Medulla oblongata (tissue), 1 donor: ENCODE measurements at regions not wholly inside any gene's neighbourhood (a gene's known extent, or its start where the extent isn't known, plus 50 kb on each side); places are given as distances from the start of the nearest gene placed in this dataset.

Source experiments
- DNase-seq: peaks from one replicate; pipeline ENCODE4 v3.0.0-alpha.2; 2015; ENCODE audit errors: extremely low spot score

DNA sequence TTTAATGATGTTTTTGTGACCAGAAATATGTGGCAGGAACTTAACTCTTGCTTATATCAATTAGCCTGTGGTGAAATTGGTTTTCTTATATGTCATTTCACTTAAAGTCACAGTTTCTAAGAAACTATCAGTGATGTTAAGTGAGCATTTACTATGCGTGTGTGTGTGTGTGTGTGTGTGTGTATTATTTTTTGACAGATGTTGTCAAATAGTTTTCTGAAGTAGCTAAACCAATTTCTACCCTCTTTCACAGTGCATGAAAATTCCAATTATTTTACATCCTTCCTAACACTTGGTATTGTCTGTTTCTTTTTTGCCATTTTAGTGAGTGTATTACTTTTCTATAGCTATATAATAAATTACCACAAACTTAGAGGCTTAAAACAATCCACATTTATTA is 122.1 kb upstream of the CAND1 start:
- no peak for DNase-seq

DNA sequence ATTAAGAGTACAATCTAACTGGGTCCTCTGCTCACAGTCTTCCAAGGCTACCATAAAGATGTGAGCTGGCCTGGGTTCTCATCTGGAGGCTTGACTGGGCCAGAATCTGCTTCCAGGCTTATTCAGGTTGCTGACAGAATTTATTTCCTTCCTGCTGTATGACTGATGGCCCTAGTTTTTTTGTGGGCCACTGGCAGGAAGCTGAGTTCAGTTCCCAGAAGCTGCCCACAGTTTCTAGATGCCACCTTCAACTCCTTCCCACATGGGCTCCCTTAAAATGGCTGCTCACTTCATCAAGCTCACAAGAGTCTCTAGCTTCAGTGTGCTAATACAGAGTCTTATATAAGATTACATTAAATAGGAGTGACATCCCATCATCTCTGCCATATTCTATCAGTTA is 121.7 kb upstream of the CAND1 start:
- no peak for DNase-seq

DNA sequence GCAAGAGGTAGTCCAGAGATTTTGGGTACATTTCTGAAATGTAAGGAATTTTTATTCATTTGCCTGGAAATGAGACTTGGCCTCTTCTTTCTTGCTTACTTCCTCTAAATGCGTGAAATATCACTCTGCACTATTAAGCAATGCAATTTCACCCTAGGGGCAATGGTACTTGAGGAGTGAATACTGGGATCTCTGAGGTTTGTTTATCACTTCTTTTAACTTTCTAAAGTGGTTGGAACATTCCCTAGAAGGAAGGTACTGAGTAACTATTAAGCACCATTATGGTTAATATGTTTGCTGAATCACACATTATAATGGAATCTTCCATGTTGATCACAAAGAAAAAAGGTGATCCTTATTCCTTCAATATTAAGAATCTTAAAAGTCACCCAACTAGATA is 120.9 kb upstream of the CAND1 start:
- no peak for DNase-seq

DNA sequence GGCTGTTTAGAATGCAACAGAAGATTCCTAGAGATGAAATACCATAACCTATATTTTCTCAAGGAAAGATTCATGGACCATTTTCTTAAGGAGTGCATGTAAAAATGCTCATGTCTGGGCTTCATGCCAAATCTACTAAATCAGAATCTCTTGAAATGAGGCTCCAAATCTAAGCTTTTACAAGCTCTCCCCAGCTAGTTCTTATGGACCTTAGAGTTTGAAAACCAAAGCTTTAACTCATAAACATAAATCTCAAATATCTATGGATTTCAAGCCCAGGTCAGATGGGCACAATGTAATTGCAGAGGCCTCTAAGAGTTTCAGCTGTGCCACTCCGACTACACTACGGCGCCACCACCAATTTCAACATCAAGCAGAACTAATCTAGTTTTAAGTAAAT is 117.3 kb upstream of the CAND1 start:
- DNase-seq: no peak

DNA sequence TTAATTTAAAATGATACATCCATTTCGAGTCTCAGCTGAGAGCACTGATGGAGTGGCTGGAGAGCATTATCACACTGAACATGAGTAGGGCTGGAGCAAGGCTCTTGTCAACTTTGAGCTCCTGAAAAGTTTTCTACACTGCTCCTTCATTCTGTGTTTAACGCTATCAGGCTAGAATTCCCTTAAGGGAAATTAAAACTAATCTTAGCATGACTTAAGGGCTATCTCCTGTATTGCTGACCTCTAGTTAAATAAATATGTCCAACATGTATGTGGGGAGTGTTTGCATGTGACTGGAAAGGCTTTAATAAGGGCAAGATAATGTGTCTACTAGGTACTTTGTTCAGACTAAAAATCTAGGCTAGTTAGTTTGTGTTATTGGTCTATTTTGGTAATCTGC is 116.7 kb upstream of the CAND1 start:
- DNase-seq: no peak

DNA sequence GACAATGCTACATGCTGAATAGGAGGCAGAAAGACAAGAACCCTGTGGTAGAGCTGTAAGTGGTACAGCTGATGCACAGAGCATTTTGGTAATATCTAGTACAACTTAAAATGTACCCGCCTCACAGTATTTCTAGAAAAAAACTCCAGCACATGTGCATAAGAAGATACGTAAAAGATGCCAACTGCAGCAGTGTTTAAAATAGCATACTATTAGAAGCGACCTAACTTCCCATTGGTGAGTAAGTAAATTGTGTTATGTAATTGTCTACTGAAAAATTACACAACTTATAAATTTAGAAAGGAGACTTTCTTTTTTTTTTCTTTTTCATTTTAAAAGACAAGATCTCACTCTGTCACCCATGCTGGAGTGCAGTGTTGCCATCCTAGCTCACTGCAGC is 114.3 kb upstream of the CAND1 start:
- no peak for DNase-seq

DNA sequence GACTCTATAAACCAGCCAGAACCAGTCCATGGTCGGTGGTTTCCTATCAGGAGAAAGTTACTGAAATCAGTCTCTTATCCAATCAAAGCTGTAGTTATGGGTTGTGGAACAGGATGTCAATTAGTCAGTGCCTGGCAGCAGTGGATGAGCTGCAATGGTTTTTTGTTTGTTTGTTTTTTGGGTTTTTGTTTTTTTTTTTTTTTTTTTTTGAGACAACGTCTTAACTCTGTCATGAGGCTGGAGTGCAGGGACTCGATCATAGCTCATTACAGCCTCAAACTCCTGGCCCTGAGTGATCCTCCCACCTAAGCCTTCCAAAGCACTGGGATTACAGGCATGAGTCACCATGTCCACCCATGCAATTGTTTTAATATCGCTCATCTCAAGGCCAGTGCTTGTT is 113.3 kb upstream of the CAND1 start:
- no peak for DNase-seq

DNA sequence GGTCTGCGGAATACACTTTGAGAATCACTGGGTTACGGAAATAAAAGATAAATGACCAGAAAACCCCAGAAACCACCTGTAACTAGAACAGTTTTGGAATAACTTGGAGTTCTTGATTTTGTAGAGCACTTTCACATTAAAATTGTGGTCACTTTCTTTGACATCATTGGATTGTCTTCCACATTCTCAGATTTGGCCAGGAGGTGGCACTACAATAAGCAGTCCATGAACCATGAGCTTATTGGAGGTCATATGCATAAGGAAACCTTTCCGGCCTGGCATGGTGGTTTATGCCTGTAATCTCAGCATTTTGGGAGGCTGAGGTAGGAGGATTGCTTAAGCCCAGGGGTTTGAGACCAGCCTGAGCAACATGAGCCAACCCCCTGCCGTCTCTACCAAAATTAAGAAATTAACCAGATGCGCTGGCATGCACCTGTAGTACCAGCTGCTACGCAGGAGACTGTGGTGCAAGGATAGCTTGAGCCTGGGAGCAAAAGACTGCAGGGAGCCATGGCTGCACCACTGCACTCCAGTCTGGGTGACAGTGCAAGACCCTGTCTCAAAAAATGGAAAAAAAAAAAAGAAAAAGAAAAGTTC is 107.7 kb upstream of the CAND1 start:
- DNase-seq: peak; percentile 26

DNA sequence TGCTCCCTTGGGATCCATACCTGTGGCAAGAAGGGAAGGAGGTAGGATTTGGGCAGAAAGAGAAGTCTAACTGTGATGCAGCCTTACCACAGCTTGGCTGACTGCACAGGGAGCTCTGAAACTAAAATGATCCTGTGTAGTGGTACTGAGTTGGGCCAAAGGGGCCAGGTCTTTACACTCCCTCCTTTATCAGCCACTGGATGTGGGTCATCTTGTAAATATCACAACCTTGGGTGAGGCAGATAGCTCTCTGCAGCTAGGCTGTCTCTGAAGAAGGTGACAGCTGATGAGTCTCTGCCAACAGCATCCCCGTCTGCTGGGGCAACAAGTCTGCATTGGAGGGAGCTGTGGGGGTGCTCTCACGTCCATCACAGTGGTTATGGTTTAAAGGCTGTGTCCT is 95.9 kb upstream of the CAND1 start:
- no peak for DNase-seq

DNA sequence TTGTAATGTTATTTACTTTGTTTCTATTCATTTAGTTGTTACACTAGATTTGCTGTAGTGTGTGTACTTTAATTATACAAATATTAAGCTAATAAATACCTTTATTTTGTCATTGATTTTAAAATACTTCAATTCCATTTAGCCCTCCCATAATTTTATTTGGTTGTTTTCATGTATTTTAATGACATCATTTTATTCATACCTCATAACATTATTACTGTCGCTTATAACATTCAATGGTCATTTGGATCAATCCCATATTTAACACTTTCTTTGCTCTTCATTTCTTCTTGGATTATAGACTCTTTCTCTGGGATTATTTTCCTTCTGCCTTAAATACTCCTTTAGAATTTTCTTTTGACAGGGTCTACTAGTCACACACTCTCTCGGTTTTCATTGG is 86.6 kb upstream of the CAND1 start:
- no peak for DNase-seq

DNA sequence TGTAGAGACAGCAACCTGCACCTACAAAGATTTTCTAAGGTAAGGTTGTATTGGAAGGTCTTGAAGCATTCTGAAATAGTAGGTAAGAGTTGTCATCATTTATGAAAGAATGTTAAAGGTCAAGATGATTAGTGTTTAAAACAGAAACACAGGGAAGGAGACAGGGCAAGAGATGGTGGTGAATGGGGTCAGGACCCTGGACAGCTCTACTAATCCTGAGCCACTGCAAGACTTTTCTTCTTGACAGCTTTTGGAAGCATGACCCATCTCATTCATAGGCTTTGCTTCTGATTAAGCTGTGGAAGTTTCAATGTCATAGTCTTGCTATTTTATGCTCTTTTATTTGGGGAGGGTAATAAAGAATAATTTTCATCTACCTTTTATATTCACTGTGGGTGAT is 75.5 kb upstream of the CAND1 start:
- DNase-seq: no peak

DNA sequence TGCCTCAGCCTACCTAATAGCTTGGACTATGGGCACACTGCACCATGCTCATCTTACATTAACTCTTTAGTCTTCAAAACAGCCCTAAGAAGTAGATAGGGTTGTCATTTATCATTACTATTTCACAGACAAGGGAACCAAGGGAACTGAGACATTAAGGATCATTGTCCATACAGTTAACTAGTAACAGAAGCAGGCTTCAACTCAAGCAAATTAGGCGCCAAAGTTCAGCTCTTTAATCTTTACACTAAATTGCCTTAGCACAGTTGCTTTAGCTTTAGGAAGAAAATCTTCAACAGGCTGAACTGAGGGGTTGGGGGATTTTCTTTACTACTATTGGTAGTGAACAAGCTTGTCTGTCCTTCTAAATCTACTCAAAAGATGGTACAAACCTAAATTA is 68.8 kb upstream of the CAND1 start:
- no peak for DNase-seq

DNA sequence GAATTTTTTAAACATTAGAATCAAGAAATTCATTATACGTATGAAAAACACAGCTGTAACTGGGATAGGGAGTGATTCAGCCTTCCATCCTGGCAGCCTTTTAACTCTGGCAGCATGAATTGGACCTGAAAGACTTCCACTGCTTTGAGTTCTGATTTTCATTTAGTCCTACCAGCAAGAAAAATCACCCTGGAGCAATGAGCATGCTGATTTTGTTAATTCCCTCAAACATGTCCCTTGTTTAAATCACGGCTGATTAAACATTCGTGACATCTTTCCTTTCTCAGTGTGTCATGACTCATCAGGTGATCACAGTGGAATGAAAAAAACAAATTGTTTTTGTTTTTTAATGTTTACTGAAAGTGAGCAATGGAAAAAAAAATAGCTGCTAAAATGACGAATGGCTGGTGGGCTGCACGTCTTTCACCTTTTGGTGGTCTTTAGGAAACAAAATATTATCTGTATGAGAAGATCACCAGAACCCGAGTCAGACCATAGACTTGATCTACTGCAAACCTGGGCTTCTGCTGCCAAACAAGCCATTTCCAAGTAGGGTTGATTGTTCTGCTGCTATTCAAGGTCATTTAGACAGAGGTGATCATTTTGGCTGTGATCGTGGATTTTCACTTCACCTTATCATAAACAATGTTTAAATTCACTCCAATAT is 67.0 kb upstream of the CAND1 start:
- peak; percentile 38 for DNase-seq

DNA sequence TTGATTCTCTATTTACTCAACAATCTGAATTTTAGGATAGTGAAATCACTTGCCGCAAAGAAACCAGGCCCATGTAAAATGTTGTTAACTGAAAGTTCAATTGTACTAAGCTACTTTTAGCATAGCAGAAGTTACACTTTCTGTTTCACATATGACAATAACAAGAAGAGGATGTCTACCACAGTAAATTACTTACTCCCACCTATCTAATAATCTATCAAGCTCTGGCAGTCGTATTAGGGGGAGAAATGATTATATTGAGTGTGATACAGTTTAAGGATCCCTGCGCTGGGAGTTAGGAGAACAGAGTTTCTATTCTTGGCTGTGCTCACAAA is 66.5 kb upstream of the CAND1 start:
- DNase-seq: no peak

DNA sequence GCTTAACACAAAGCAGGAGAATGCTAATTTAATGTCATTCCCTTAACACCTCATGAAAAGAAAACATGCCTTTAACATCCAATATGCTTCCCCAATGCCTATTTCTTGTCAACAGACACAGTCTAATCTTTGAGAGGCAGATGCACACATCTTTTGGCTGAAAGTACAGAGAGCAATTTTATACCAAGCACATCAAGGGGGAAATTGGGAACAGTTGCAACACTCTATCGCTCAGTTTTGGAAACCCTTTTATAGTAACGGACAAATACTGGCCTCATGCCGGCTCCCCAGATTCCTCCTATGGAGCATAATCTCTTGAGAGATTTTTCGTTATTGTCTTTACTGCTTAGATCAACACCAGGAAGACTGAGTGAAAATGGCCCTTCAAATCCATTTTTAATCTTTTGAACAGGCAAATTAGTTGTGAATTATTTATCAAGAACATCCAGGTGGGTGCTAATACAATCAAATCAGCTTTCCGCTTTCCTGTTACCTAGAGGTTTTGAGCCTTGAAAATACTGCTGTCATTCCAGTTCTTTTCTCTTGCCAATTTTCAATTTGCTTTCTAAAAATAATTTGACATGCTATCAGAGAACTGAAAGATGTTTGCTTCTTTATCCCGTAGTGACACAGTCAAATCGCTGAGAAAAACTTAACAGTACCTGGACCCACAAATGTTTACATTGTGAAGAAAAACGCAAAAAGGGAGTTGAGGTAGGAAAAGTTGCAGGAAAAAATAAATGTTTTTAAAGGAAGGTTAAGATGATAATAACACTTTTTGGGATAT is 60.7 kb upstream of the CAND1 start:
- no peak for DNase-seq

DNA sequence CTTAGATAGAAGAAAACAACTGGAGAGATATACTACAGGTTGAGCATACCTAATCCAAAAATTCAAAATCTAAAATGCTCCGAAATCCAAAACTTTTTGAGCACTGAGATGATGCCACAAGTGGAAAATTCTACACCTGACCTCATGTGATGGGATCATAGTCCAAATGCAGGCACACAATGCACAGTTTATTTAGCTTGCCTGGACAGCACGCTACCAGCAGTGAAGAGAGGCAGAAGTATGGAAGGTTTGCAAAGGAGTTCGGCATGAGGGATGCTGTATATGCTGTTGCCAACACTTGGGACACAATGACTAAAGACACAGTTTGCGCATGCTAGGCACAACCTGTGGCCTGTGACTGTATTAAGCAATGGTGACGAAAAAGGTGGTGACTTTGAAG is 58.1 kb upstream of the CAND1 start:
- DNase-seq: no peak

DNA sequence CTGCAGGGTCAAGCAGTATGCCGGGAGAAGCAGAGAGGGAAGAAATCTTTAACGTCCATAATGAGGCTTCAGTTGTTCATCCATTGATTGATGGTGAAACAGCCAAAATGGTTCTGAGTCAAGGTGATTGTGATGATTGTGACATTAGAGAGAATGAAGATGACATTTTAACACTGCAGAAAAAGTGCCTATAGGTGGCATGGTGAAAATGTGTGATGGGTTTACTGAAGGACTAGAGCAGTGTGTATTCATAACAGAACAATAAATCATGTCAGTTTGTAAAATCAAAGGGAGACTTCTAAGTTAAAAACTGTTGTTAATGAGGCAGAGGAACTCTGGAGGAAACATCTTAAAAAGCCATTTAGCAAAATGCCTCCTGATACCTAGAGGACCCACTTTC is 57.7 kb upstream of the CAND1 start:
- no peak for DNase-seq

DNA sequence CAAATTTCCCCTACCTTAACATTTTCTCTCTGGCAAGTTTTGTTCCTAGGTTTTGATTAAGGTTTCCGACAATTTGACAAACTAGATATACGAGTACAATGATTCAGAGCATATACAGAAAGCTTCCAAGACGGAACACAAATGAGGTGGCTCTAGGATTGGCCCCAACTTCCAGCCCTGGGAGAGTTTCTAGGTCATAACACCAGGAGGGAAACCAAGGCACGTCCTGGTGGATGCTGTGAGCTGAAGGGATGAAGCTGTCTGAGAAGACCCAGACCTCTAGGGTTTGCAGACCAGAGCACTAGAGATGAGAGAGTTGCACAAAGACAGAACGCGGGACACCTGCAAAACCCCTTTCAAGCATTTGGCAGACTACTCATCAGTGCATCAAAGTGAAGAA is 51.5 kb upstream of the CAND1 start:
- DNase-seq: no peak
